ENCODE measurements at regions not wholly inside any gene's neighbourhood (a gene's known extent, or its start where the extent isn't known, plus 50 kb on each side); places are given as distances from the start of the nearest gene placed in this dataset.

DNA sequence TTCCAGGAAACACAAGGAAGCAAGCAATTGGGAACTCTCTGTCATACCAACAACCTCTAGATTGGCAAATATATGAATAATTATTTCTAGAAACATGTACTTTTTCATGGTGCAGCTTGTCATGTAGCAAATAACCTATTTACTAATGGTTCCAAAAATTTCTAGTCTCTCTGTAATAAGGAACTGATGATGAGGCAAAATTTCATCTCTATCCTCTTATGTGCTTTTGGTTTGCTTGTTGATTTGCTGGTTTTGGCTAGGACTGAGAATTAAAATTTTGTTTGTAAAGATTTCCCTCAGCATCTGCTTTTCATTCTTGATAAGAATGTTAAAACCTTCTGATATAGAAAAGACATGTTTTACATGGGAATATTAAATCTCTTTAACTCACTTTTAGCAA lies 123.2 kb upstream of the UFM1 start:
- TF ChIP-seq, protein P1, sequence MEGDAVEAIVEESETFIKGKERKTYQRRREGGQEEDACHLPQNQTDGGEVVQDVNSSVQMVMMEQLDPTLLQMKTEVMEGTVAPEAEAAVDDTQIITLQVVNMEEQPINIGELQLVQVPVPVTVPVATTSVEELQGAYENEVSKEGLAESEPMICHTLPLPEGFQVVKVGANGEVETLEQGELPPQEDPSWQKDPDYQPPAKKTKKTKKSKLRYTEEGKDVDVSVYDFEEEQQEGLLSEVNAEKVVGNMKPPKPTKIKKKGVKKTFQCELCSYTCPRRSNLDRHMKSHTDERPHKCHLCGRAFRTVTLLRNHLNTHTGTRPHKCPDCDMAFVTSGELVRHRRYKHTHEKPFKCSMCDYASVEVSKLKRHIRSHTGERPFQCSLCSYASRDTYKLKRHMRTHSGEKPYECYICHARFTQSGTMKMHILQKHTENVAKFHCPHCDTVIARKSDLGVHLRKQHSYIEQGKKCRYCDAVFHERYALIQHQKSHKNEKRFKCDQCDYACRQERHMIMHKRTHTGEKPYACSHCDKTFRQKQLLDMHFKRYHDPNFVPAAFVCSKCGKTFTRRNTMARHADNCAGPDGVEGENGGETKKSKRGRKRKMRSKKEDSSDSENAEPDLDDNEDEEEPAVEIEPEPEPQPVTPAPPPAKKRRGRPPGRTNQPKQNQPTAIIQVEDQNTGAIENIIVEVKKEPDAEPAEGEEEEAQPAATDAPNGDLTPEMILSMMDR (IDR thresholded peaks at IDR 0.05): no peak
- no peak for TF ChIP-seq POLR2A (IDR thresholded peaks at IDR 0.05)

Measured in adrenal gland (tissue), 5 donors.